Kidney glomerular epithelial cell (primary cell): ENCODE measurements at regions not wholly inside any gene's neighbourhood (a gene's known extent, or its start where the extent isn't known, plus 50 kb on each side); places are given as distances from the start of the nearest gene placed in this dataset.
"Not testable (repeated sequence)": the region's sequence is repeated elsewhere in the genome, so short reads cannot be mapped to it uniquely, and the experiment has no call there.

ENCODE experiments used
- DNase-seq: peaks from one replicate; lab custom pipeline; 2025; lab: John Stamatoyannopoulos, UW

GRCh38 chr12:126282691-126283090 is 1217.5 kb downstream of the AACS start:
- no peak for DNase-seq

GRCh38 chr12:126286203-126286602 is 1221.0 kb downstream of the AACS start:
- DNase-seq, result no peak

- DNase-seq, result no peak
These were observed 1225.2 kb downstream of the AACS start for GRCh38 chr12:126290456-126290855.

GRCh38 chr12:126291987-126292386 is 1226.8 kb downstream of the AACS start:
- not testable (repeated sequence) for DNase-seq

GRCh38 chr12:126295652-126296051 is 1230.4 kb downstream of the AACS start:
- DNase-seq, result no peak

GRCh38 chr12:126309278-126309677 is 1244.0 kb downstream of the AACS start:
- DNase-seq, result no peak

GRCh38 chr12:126312457-126312856 is 1247.2 kb downstream of the AACS start:
- DNase-seq, result no peak

GRCh38 chr12:126316411-126316810 is 1251.2 kb downstream of the AACS start:
- DNase-seq, result no peak

GRCh38 chr12:126337556-126338441 is 1272.6 kb downstream of the AACS start:
- DNase-seq, result peak; percentile 0

GRCh38 chr12:126342866-126343265 is 1277.6 kb downstream of the AACS start:
- no peak for DNase-seq

- no peak for DNase-seq
These were observed 1278.1 kb downstream of the AACS start for GRCh38 chr12:126343321-126343720.

- DNase-seq, result no peak
These were observed 1280.9 kb downstream of the AACS start for GRCh38 chr12:126346087-126346486.

GRCh38 chr12:126347421-126347820 is 1282.2 kb downstream of the AACS start:
- DNase-seq, result no peak

- no peak for DNase-seq
These were observed 1284.1 kb downstream of the AACS start for GRCh38 chr12:126349383-126349782.

GRCh38 chr12:126353604-126354003 is 1288.4 kb downstream of the AACS start:
- no peak for DNase-seq

- DNase-seq, result no peak
These were observed 1289.4 kb downstream of the AACS start for GRCh38 chr12:126354633-126355032.

- DNase-seq, result no peak
These were observed 1290.1 kb downstream of the AACS start for GRCh38 chr12:126355346-126355745.

GRCh38 chr12:126358806-126359205 is 1293.6 kb downstream of the AACS start:
- DNase-seq, result no peak

GRCh38 chr12:126359216-126359615 is 1294.0 kb downstream of the AACS start:
- no peak for DNase-seq

GRCh38 chr12:126361804-126362203 is 1296.6 kb downstream of the AACS start:
- no peak for DNase-seq

- DNase-seq, result no peak
These were observed 1297.3 kb downstream of the AACS start for GRCh38 chr12:126362493-126362892.

- DNase-seq, result no peak
These were observed 1297.7 kb downstream of the AACS start for GRCh38 chr12:126362964-126363363.

- peak; percentile 33 for DNase-seq
These were observed 1304.5 kb downstream of the AACS start for GRCh38 chr12:126369487-126370463.
